ENCODE measurements at regions not wholly inside any gene's neighbourhood (a gene's known extent, or its start where the extent isn't known, plus 50 kb on each side); places are given as distances from the start of the nearest gene placed in this dataset.

GRCh38 chr7:114843102-114843501 lies 78.8 kb upstream of the MDFIC start:
- TF ChIP-seq BDP1 (IDR thresholded peaks at IDR 0.05; ENCODE audit: insufficient read depth, insufficient read length) (no peak), POLR2A (conservative IDR thresholded peaks at IDR 0.05) (no peak), RBM15 (IDR thresholded peaks at IDR 0.05; ENCODE audit: insufficient read depth, low read length) (no peak), SIRT6 (IDR thresholded peaks at IDR 0.05; ENCODE audit: low read depth, low read length) (no peak), RAD21 (CRISPR knock-in tag; conservative IDR thresholded peaks at IDR 0.05 in 1 of 2, IDR thresholded peaks at IDR 0.05 in 1 of 2) (no peak), NFIX (CRISPR knock-in tag; IDR thresholded peaks at IDR 0.05; ENCODE audit: low read depth) (no peak), ZNF143 (CRISPR knock-in tag; IDR thresholded peaks at IDR 0.05) (no peak)
- TF ChIP-seq, protein P1, sequence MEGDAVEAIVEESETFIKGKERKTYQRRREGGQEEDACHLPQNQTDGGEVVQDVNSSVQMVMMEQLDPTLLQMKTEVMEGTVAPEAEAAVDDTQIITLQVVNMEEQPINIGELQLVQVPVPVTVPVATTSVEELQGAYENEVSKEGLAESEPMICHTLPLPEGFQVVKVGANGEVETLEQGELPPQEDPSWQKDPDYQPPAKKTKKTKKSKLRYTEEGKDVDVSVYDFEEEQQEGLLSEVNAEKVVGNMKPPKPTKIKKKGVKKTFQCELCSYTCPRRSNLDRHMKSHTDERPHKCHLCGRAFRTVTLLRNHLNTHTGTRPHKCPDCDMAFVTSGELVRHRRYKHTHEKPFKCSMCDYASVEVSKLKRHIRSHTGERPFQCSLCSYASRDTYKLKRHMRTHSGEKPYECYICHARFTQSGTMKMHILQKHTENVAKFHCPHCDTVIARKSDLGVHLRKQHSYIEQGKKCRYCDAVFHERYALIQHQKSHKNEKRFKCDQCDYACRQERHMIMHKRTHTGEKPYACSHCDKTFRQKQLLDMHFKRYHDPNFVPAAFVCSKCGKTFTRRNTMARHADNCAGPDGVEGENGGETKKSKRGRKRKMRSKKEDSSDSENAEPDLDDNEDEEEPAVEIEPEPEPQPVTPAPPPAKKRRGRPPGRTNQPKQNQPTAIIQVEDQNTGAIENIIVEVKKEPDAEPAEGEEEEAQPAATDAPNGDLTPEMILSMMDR (IDR thresholded peaks at IDR 0.05 in 2 of 3, conservative IDR thresholded peaks at IDR 0.05 in 1 of 3; ENCODE audit: insufficient read depth in 2 of 3, low read depth in 1 of 3, low read length in 3 of 3) = no peak
